Neural cell (in vitro differentiated cells): ENCODE measurements at regions not wholly inside any gene's neighbourhood (a gene's known extent, or its start where the extent isn't known, plus 50 kb on each side); places are given as distances from the start of the nearest gene placed in this dataset.

Source experiments
- H2AFZ ChIP-seq: fragments of 200-600, 300-800 bp; sonication (generic), shearing (Covaris generic); 2 replicates; pipeline ENCODE4 v1.6.0; 2014; ENCODE audit warnings: low read depth, mild to moderate bottlenecking, antibody characterized with exemption, low read length, moderate library complexity
- H3F3A ChIP-seq: fragments of 200-600 bp; shearing (Covaris generic); 2 replicates; pipeline ENCODE4 v1.6.1; 2016; ENCODE audit warnings: mild to moderate bottlenecking, moderate library complexity, mixed read lengths, antibody characterized with exemption, low read length; ENCODE audit not compliant: insufficient read depth, poor library complexity, severe bottlenecking
- H3K27ac ChIP-seq: fragments of 200-600, 300-800 bp; sonication (generic), shearing (Covaris generic); 2 replicates; pipeline ENCODE4 v1.5.1; 2014; ENCODE audit warnings: mild to moderate bottlenecking, low read length, moderate library complexity
- H3K27me3 ChIP-seq: fragments of 300-800, 200-600 bp; sonication (generic), shearing (Covaris generic); 2 replicates; pipeline ENCODE4 v1.6.0; 2014; ENCODE audit warnings: mild to moderate bottlenecking, low read depth, low read length, moderate library complexity; ENCODE audit not compliant: insufficient read depth
- H3K36me3 ChIP-seq: fragments of 300-800, 200-600 bp; sonication (generic), shearing (Covaris generic); 2 replicates; pipeline ENCODE4 v1.5.1; 2014; ENCODE audit warnings: mild to moderate bottlenecking, antibody characterized with exemption, low read length, moderate library complexity; ENCODE audit not compliant: insufficient read depth
- H3K4me2 ChIP-seq: fragments of 300-800, 200-600 bp; sonication (generic), shearing (Covaris generic); 2 replicates; pipeline ENCODE4 v1.6.0; 2014; ENCODE audit warnings: mild to moderate bottlenecking, low read length
- H3K4me3 ChIP-seq: fragments of 300-800, 200-600 bp; sonication (generic), shearing (Covaris generic); 2 replicates; pipeline ENCODE4 v1.5.1; 2014; ENCODE audit warnings: mild to moderate bottlenecking, low read length, moderate library complexity
- H3K79me2 ChIP-seq: fragments of 200-600 bp; shearing (Covaris generic); replicated peaks from 2 replicates; pipeline ENCODE4 v1.6.0; 2014; ENCODE audit warnings: mild to moderate bottlenecking, low read length, moderate library complexity; ENCODE audit not compliant: insufficient read depth
- H3K9ac ChIP-seq: fragments of 300-800, 200-600 bp; sonication (generic), shearing (Covaris generic); 2 replicates; pipeline ENCODE4 v1.6.1; 2016; ENCODE audit warnings: mild to moderate bottlenecking, low read length, mixed read lengths
- H3K9me2 ChIP-seq: fragments of 200-600 bp; shearing (Covaris generic); 2 replicates; pipeline ENCODE4 v1.6.1; 2016; ENCODE audit warnings: mild to moderate bottlenecking, low read length, mixed read lengths; ENCODE audit not compliant: insufficient read depth
- H3K9me3 ChIP-seq: fragments of 200-600, 300-800 bp; sonication (generic), shearing (Covaris generic); 2 replicates; pipeline ENCODE4 v1.6.1; 2016; ENCODE audit warnings: mild to moderate bottlenecking, mixed run types, low read length, moderate library complexity, mixed read lengths
- H4K20me1 ChIP-seq: fragments of 200-600 bp; shearing (Covaris generic); 2 replicates; pipeline ENCODE4 v1.6.1; 2016; ENCODE audit warnings: mild to moderate bottlenecking, mixed run types; ENCODE audit not compliant: insufficient read depth
- CTCF ChIP-seq: fragments of 450-650 bp; IDR thresholded peaks from 2 replicates; pipeline ENCODE4 v1.5.1; 2014; ENCODE audit warnings: antibody characterized with exemption, mild to moderate bottlenecking, moderate library complexity; ENCODE audit not compliant: poor library complexity, severe bottlenecking
- EP300 ChIP-seq: fragments of 450-650 bp; conservative IDR thresholded peaks from 2 replicates; pipeline ENCODE4 v1.6.1; 2014; ENCODE audit warnings: antibody characterized with exemption, mild to moderate bottlenecking, moderate library complexity; ENCODE audit not compliant: poor library complexity, severe bottlenecking
- EZH2 ChIP-seq: fragments of 200-600, 300-800 bp; shearing (Covaris generic), sonication (generic); IDR thresholded peaks from 2 replicates; pipeline ENCODE4 v1.6.1; 2014; ENCODE audit warnings: antibody characterized with exemption, low read length, borderline replicate concordance, mild to moderate bottlenecking; ENCODE audit not compliant: insufficient read depth, poor library complexity, severe bottlenecking
- MXI1 ChIP-seq: fragments of 450-650 bp; conservative IDR thresholded peaks from 2 replicates; pipeline ENCODE4 v1.6.1; 2014; ENCODE audit warnings: antibody characterized with exemption, mild to moderate bottlenecking; ENCODE audit not compliant: poor library complexity, severe bottlenecking
- POLR2AphosphoS5 ChIP-seq: IDR thresholded peaks from 2 replicates; pipeline ENCODE4 v1.6.1; 2012
- RAD21 ChIP-seq: fragments of 450-650 bp; conservative IDR thresholded peaks from 2 replicates; pipeline ENCODE4 v1.6.1; 2014; ENCODE audit warnings: antibody characterized with exemption, mild to moderate bottlenecking, moderate library complexity
- REST ChIP-seq: IDR thresholded peaks from 2 replicates; pipeline ENCODE4 v1.6.1; 2012; ENCODE audit warnings: borderline replicate concordance
- SMC3 ChIP-seq: fragments of 450-650 bp; conservative IDR thresholded peaks from 2 replicates; pipeline ENCODE4 v1.6.1; 2014; ENCODE audit warnings: antibody characterized with exemption, mild to moderate bottlenecking, moderate library complexity; ENCODE audit not compliant: poor library complexity
- TAF1 ChIP-seq: IDR thresholded peaks from 2 replicates; pipeline ENCODE4 v1.6.1; 2012; ENCODE audit warnings: low read depth

- Histone ChIP-seq H3K27me3 (no peaks in the 10 kb centered on the region), H3K9me2 (no peaks in the 10 kb centered on the region), H3K27ac (no peak overlapping the region), H3K9ac (no peak overlapping the region), H3K9me3 (no peaks in the 10 kb centered on the region), H2AFZ (no peak overlapping the region), H4K20me1 (no peaks in the 10 kb centered on the region), H3F3A (no peaks in the 10 kb centered on the region), H3K4me2 (no peak overlapping the region), H3K36me3 (no peaks in the 10 kb centered on the region), H3K4me3 (no peak overlapping the region), H3K79me2 (no peaks in the 10 kb centered on the region)
- TF ChIP-seq EZH2 (no peak), MXI1 (no peak), CTCF (no peak), EP300 (no peak), SMC3 (no peak), POLR2AphosphoS5 (no peak), TAF1 (no peak), RAD21 (no peak), REST (no peak)
Observed at GRCh38 chr6:30814146-30815040, 69.9 kb upstream of the DDR1 start.

GRCh38 chr6:30813631-30814145 lies 69.3 kb upstream of the IER3 start:
- Histone ChIP-seq H3K27me3 (no peaks in the 10 kb centered on the region), H4K20me1 (no peaks in the 10 kb centered on the region), H3K4me3 (no peak overlapping the region), H3K27ac (no peak overlapping the region), H2AFZ (no peak overlapping the region), H3K4me2 (no peak overlapping the region), H3K9ac (no peak overlapping the region), H3K9me2 (no peaks in the 10 kb centered on the region), H3K36me3 (no peaks in the 10 kb centered on the region), H3K79me2 (no peaks in the 10 kb centered on the region), H3K9me3 (no peaks in the 10 kb centered on the region), H3F3A (no peaks in the 10 kb centered on the region)
- TF ChIP-seq EZH2 (no peak), EP300 (no peak), CTCF (no peak), POLR2AphosphoS5 (no peak), MXI1 (no peak), REST (no peak)
